Osteocyte (in vitro differentiated cells): ENCODE measurements at regions not wholly inside any gene's neighbourhood (a gene's known extent, or its start where the extent isn't known, plus 50 kb on each side); places are given as distances from the start of the nearest gene placed in this dataset.

ENCODE experiments used
- DNase-seq: peaks from one replicate; pipeline ENCODE4 v3.0.0; 2021; ENCODE audit warnings: mixed read lengths; ENCODE audit not compliant: unreplicated experiment; ENCODE audit errors: extremely low spot score
- H3K27ac Mint-ChIP-seq: one replicate; pipeline ENCODE4 v1.8.0; 2021; ENCODE audit warnings: mild to moderate bottlenecking, mixed read lengths; ENCODE audit not compliant: unreplicated experiment
- H3K27me3 Mint-ChIP-seq: one replicate; pipeline ENCODE4 v1.8.0; 2021; ENCODE audit warnings: mixed read lengths; ENCODE audit not compliant: unreplicated experiment
- H3K36me3 Mint-ChIP-seq: one replicate; pipeline ENCODE4 v1.8.0; 2021; ENCODE audit warnings: mixed read lengths; ENCODE audit not compliant: unreplicated experiment
- H3K4me1 Mint-ChIP-seq: one replicate; pipeline ENCODE4 v1.8.0; 2021; ENCODE audit warnings: mixed read lengths; ENCODE audit not compliant: unreplicated experiment
- H3K4me3 Mint-ChIP-seq: one replicate; pipeline ENCODE4 v1.8.0; 2021; ENCODE audit warnings: mild to moderate bottlenecking, moderate library complexity, mixed read lengths; ENCODE audit not compliant: unreplicated experiment
- H3K9me3 Mint-ChIP-seq: one replicate; pipeline ENCODE4 v1.8.0; 2021; ENCODE audit warnings: mixed read lengths; ENCODE audit not compliant: unreplicated experiment
- CTCF ChIP-seq: fragments of 200-600 bp; sonication (generic); IDR thresholded peaks from 2 replicates; pipeline ENCODE4 v1.5.0; 2021; ENCODE audit warnings: antibody characterized with exemption, mild to moderate bottlenecking, moderate library complexity

GRCh38 chr18:43719267-43719795 is 442.0 kb upstream of the SYT4 start:
- DNase-seq = no peak
- Mint-ChIP-seq H3K4me1 (peaks cover 30% of the 10 kb centered on the region), H3K4me3 (no peak overlapping the region), H3K36me3 (peaks cover 28% of the 10 kb centered on the region), H3K9me3 (peaks cover 36% of the 10 kb centered on the region), H3K27ac (peak overlapping the region; percentile 81), H3K27me3 (no peaks in the 10 kb centered on the region)
- TF ChIP-seq CTCF = no peak

- peak overlapping the region; percentile 24 for H3K4me3 Mint-ChIP-seq
- H3K9me3 Mint-ChIP-seq = peaks cover 35% of the 10 kb centered on the region
- peaks cover 30% of the 10 kb centered on the region for H3K4me1 Mint-ChIP-seq
- H3K36me3 Mint-ChIP-seq = peaks cover 28% of the 10 kb centered on the region
- no peaks in the 10 kb centered on the region for H3K27me3 Mint-ChIP-seq
- DNase-seq = no peak
- TF ChIP-seq CTCF = no peak
- peak overlapping the region; percentile 81 for H3K27ac Mint-ChIP-seq
Observed at GRCh38 chr18:43720041-43720440, 442.8 kb upstream of the SYT4 start.

DNA sequence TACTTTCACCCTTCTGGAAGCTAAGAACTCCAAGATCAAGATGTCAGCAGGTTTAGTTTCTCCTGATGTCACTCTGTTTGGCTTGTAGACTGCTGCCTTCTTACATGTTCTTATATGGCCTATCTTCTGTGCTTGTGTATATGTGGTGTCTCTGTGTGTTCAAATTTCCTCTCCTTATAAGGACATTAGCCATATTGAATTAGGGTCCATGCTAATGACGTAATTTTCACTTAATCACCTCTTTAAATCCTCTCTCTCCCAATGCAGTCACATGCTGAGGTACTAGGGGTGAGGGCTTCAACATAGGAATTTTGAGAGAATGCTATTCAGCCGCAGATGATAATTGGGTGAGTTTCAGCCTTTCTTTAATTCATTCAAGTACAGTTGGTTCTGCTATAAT is 458.3 kb upstream of the SYT4 start:
- TF ChIP-seq CTCF = no peak
- H3K4me1 Mint-ChIP-seq = no peaks in the 10 kb centered on the region
- DNase-seq = no peak
- peaks cover 4% of the 10 kb centered on the region for H3K36me3 Mint-ChIP-seq
- H3K27me3 Mint-ChIP-seq = no peaks in the 10 kb centered on the region
- H3K9me3 Mint-ChIP-seq = peaks cover 11% of the 10 kb centered on the region
- no peak overlapping the region for H3K4me3 Mint-ChIP-seq
- H3K27ac Mint-ChIP-seq = no peak overlapping the region

DNA sequence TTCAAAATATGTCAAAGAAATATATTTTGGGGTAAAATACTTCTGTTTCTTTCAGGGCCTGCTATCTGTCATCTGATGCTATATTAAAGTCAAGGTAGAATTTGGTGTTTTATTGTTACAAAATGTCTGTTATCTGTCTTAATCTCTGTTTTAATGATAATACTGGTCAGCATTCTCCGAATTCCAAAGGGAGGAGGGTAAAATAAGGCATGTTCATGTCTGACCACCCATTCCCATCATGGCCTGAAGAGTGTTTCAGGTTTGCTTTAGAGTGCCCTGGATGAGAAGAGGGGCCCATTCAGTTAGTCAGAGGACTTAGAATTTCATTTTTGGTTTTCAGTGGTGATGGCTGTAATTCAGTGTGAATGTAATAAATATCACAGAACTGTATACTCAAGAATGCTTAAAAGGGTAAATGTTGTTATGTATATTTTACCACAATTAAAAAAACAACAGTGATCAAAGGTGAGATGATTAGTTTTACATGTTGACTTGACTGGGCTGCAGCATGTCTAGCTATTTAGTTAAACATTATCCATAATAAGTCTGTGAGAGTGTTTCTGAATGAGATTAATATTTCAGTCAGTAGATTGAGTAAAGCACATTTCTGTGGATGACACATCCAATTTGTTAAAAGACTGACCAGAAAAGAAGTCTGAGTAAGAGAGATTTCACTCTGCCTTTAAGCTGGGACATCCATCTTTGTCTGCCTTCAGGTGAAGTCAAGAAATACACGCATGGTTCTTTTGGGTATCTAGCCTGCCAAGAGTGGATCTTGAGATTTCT is 467.9 kb upstream of the SYT4 start:
- peaks cover 15% of the 10 kb centered on the region for H3K4me1 Mint-ChIP-seq
- H3K27me3 Mint-ChIP-seq = no peaks in the 10 kb centered on the region
- no peak for DNase-seq
- peaks cover 4% of the 10 kb centered on the region for H3K36me3 Mint-ChIP-seq
- H3K27ac Mint-ChIP-seq = no peak overlapping the region
- no peak overlapping the region for H3K4me3 Mint-ChIP-seq
- no peak for TF ChIP-seq CTCF
- peaks cover 28% of the 10 kb centered on the region for H3K9me3 Mint-ChIP-seq

GRCh38 chr18:43751203-43751602 is 473.9 kb upstream of the SYT4 start:
- Mint-ChIP-seq H3K9me3 (peaks cover 16% of the 10 kb centered on the region), H3K27me3 (no peaks in the 10 kb centered on the region), H3K36me3 (peaks cover 20% of the 10 kb centered on the region), H3K4me3 (no peak overlapping the region), H3K27ac (peak overlapping the region; percentile 76), H3K4me1 (peaks cover 6% of the 10 kb centered on the region)
- TF ChIP-seq CTCF = no peak
- no peak for DNase-seq
